CD14-positive monocyte (primary cell): ENCODE measurements at regions not wholly inside any gene's neighbourhood (a gene's known extent, or its start where the extent isn't known, plus 50 kb on each side); places are given as distances from the start of the nearest gene placed in this dataset.

Source experiments
- DNase-seq, 3 donors: peaks; one replicate each; pipeline ENCODE4 v3.0.0-alpha.2; 2011 to 2022
- H2AFZ ChIP-seq: 2 replicates; pipeline ENCODE4 v1.6.0; 2012; ENCODE audit warnings: mild to moderate bottlenecking, low read depth, low read length, inconsistent platforms; ENCODE audit not compliant: insufficient read depth, poor library complexity, severe bottlenecking
- H3K27ac ChIP-seq, 2 donors: 1 replicate in 1 of 2; 2 replicates in 1 of 2; pipeline ENCODE4 v1.5.1; 2012 to 2013; ENCODE audit warnings: low read length in 2 of 2, control low read depth in 1 of 2, inconsistent platforms in 1 of 2, low read depth in 1 of 2, mild to moderate bottlenecking in 1 of 2
- H3K27me3 ChIP-seq, 2 donors: one replicate each; pipeline versions ENCODE4 v1.6.0 to v1.6.1; 2011 to 2013; ENCODE audit warnings: low read length in 2 of 2; ENCODE audit not compliant: control insufficient read depth in 2 of 2, insufficient read depth in 2 of 2
- H3K36me3 ChIP-seq, 2 donors: replicated peaks in 1 of 2; 1 replicate in 1 of 2; 2 replicates in 1 of 2; pipeline versions ENCODE4 v1.5.1 to v1.6.1; 2012 to 2013; ENCODE audit warnings: low read length in 2 of 2, control low read depth in 1 of 2, inconsistent platforms in 1 of 2, mild to moderate bottlenecking in 1 of 2; ENCODE audit not compliant: insufficient read depth in 2 of 2, control insufficient read depth in 1 of 2
- H3K4me1 ChIP-seq, 2 donors: 1 replicate in 1 of 2; 2 replicates in 1 of 2; pipeline versions ENCODE4 v1.5.1 to v1.6.1; 2012 to 2013; ENCODE audit warnings: low read length in 2 of 2, control low read depth in 1 of 2, inconsistent platforms in 1 of 2, mild to moderate bottlenecking in 1 of 2, moderate library complexity in 1 of 2; ENCODE audit not compliant: insufficient read depth in 2 of 2, control insufficient read depth in 1 of 2
- H3K4me2 ChIP-seq: replicated peaks from 2 replicates; pipeline ENCODE3; 2012; ENCODE audit warnings: low read length, moderate library complexity, mild to moderate bottlenecking; ENCODE audit not compliant: poor library complexity, severe bottlenecking; ENCODE audit errors: extremely low read depth
- H3K4me3 ChIP-seq, 3 experiments: fragments of 200-600 bp in 1 of 3; sonication (generic) in 1 of 3; replicated peaks in 1 of 3; 1 replicate in 2 of 3; 2 replicates in 1 of 3; pipeline ENCODE4 v1.5.1; 2011 to 2013; ENCODE audit warnings: low read length in 3 of 3, mild to moderate bottlenecking in 3 of 3, control low read depth in 2 of 3, low read depth in 2 of 3, inconsistent platforms in 1 of 3, moderate library complexity in 1 of 3
- H3K79me2 ChIP-seq: 2 replicates; pipeline ENCODE4 v1.6.0; 2012; ENCODE audit warnings: mild to moderate bottlenecking, control low read depth, inconsistent platforms, low read length, moderate library complexity; ENCODE audit not compliant: insufficient read depth
- H3K9ac ChIP-seq: 2 replicates; pipeline ENCODE4 v1.6.0; 2017; ENCODE audit warnings: low read length, mild to moderate bottlenecking; ENCODE audit not compliant: insufficient read depth, poor library complexity, severe bottlenecking
- H3K9me3 ChIP-seq, 2 donors: replicated peaks in 1 of 2; 1 replicate in 1 of 2; 2 replicates in 1 of 2; pipeline versions ENCODE4 v1.5.1 to v1.6.1; 2012 to 2013; ENCODE audit warnings: low read length in 2 of 2, control low read depth in 1 of 2; ENCODE audit not compliant: control insufficient read depth in 1 of 2, insufficient read depth in 1 of 2
- H4K20me1 ChIP-seq: 2 replicates; pipeline ENCODE4 v1.6.0; 2012; ENCODE audit warnings: mild to moderate bottlenecking, low read length, control low read depth, moderate library complexity; ENCODE audit not compliant: insufficient read depth
- H3K27ac Mint-ChIP-seq, 7 donors: one replicate each; pipeline ENCODE4 v1.8.0; 2020; ENCODE audit warnings: mild to moderate bottlenecking in 7 of 7, mixed read lengths in 7 of 7, moderate library complexity in 6 of 7, inconsistent platforms in 2 of 7
- H3K27me3 Mint-ChIP-seq, 3 donors: one replicate each; pipeline ENCODE4 v1.8.0; 2021 to 2022; ENCODE audit warnings: low read depth in 3 of 3, mild to moderate bottlenecking in 3 of 3, mixed read lengths in 3 of 3, moderate library complexity in 3 of 3, inconsistent platforms in 1 of 3
- H3K36me3 Mint-ChIP-seq, 2 donors: one replicate each; pipeline ENCODE4 v1.8.0; 2020; ENCODE audit warnings: mixed read lengths in 2 of 2, inconsistent platforms in 1 of 2, mild to moderate bottlenecking in 1 of 2
- H3K4me1 Mint-ChIP-seq: one replicate; pipeline ENCODE4 v1.8.0; 2020; ENCODE audit warnings: mild to moderate bottlenecking, mixed read lengths
- H3K4me3 Mint-ChIP-seq, 2 donors: one replicate each; pipeline ENCODE4 v1.8.0; 2020; ENCODE audit warnings: mild to moderate bottlenecking in 2 of 2, mixed read lengths in 2 of 2, moderate library complexity in 1 of 2
- H3K9me3 Mint-ChIP-seq, 7 donors: one replicate each; pipeline ENCODE4 v1.8.0; 2020 to 2022; ENCODE audit warnings: mixed read lengths in 7 of 7, mild to moderate bottlenecking in 6 of 7, moderate library complexity in 6 of 7, inconsistent platforms in 2 of 7
- CTCF ChIP-seq: fragments of 200-600 bp; IDR thresholded peaks from one replicate; pipeline ENCODE4 v1.8.0; 2022; ENCODE audit warnings: antibody characterized with exemption, mild to moderate bottlenecking
- WGBS: methylation state at CpG from one replicate; pipeline ENCODE4 v1.1.5; 2013; ENCODE audit warnings: missing lambda C conversion rate; ENCODE audit not compliant: insufficient coverage; 5-methylcytosine and 5-hydroxymethylcytosine counted together
- intact Hi-C, 2 donors: fragments of 100-400 bp; cut with micrococcal nuclease; formaldehyde crosslinking; loops; one replicate each; pipeline versions ENCODE4 v1.15.0 to v1.15.1; 2023

- Histone ChIP-seq H3K9ac (no peak overlapping the region), H2AFZ (no peak overlapping the region), H3K36me3 (no peaks in the 10 kb centered on the region), H4K20me1 (no peaks in the 10 kb centered on the region), H3K27me3 (no peaks in the 10 kb centered on the region), H3K27ac (no peak overlapping the region), H3K4me1 (no peaks in the 10 kb centered on the region), H3K4me3 (no peak overlapping the region), H3K4me2 (no peak overlapping the region), H3K9me3 (peaks cover 0 to 3% of the 10 kb centered on the region in 2 donors), H3K79me2 (no peaks in the 10 kb centered on the region)
- no peaks in the 10 kb centered on the region for H3K27me3 Mint-ChIP-seq
- no peak overlapping the region for H3K27ac Mint-ChIP-seq
- no CpG with 5 or more reads among the region's 1 CpG for WGBS
- DNase-seq = no peak
- TF ChIP-seq CTCF = no peak
- no peak overlapping the region for H3K4me3 Mint-ChIP-seq
- intact Hi-C loops = no loop called here
- no peaks in the 10 kb centered on the region for H3K36me3 Mint-ChIP-seq
- no peaks in the 10 kb centered on the region for H3K4me1 Mint-ChIP-seq
- peaks cover 0 to 5% (median 2%) of the 10 kb centered on the region in 7 donors for H3K9me3 Mint-ChIP-seq
Observed at GRCh38 chr2:138853296-138853695, 73.1 kb upstream of the NXPH2 start.

GRCh38 chr2:138846216-138846821 lies 66.1 kb upstream of the NXPH2 start:
- Mint-ChIP-seq H3K9me3 (no peaks in the 10 kb centered on the region), H3K4me1 (no peaks in the 10 kb centered on the region), H3K4me3 (no peak overlapping the region), H3K36me3 (no peaks in the 10 kb centered on the region), H3K27me3 (no peaks in the 10 kb centered on the region), H3K27ac (no peak overlapping the region)
- no peaks in the 10 kb centered on the region for H3K36me3 ChIP-seq
- H4K20me1 ChIP-seq = no peaks in the 10 kb centered on the region
- H3K9ac ChIP-seq = no peak overlapping the region
- TF ChIP-seq CTCF = peak; percentile 88
- DNase-seq = peak in 2 of 3 donors; percentile 3 to 4
- no peak overlapping the region for H2AFZ ChIP-seq
- H3K79me2 ChIP-seq = no peaks in the 10 kb centered on the region
- no peaks in the 10 kb centered on the region for H3K9me3 ChIP-seq
- H3K27ac ChIP-seq = no peak overlapping the region
- H3K27me3 ChIP-seq = no peaks in the 10 kb centered on the region
- intact Hi-C loops = no loop called here
- H3K4me2 ChIP-seq = no peak overlapping the region
- no CpG with 5 or more reads among the region's 8 CpGs for WGBS
- H3K4me1 ChIP-seq = no peaks in the 10 kb centered on the region
- H3K4me3 ChIP-seq = no peak overlapping the region
